Astrocyte of the cerebellum (primary cell): ENCODE measurements at regions not wholly inside any gene's neighbourhood (a gene's known extent, or its start where the extent isn't known, plus 50 kb on each side); places are given as distances from the start of the nearest gene placed in this dataset.

Experiments
- DNase-seq: peaks from one replicate; pipeline ENCODE4 v3.0.0-alpha.2; 2011; ENCODE audit warnings: low read depth
- H3K4me3 ChIP-seq: 2 replicates; pipeline ENCODE4 v1.5.1; 2011; ENCODE audit warnings: mild to moderate bottlenecking, low read depth, low read length, moderate library complexity
- CTCF ChIP-seq: IDR thresholded peaks from 2 replicates; pipeline ENCODE4 v1.5.1; 2012; ENCODE audit warnings: low read length, low read depth, moderate library complexity, mild to moderate bottlenecking; ENCODE audit errors: missing control alignments
- in situ Hi-C: cut with HindIII; loops from 2 replicates; pipeline ENCODE4 v1.10.0; 2017; ENCODE audit warnings: low sequenced_read_pairs

GRCh38 chr4:10198365-10198764, 81.8 kb upstream of the WDR1 start:
- in situ Hi-C loops: no loop called here
- DNase-seq: no peak
- no peak for TF ChIP-seq CTCF
- H3K4me3 ChIP-seq: no peak overlapping the region

GRCh38 chr4:10197952-10198351, 81.4 kb upstream of the WDR1 start:
- in situ Hi-C loops: no loop called here
- DNase-seq: no peak
- H3K4me3 ChIP-seq: no peak overlapping the region
- TF ChIP-seq CTCF: no peak

GRCh38 chr4:10196191-10196590, 79.6 kb upstream of the WDR1 start:
- no peak for TF ChIP-seq CTCF
- in situ Hi-C loops: no loop called here
- H3K4me3 ChIP-seq: no peak overlapping the region
- DNase-seq: no peak

GRCh38 chr4:10192331-10192730, 75.7 kb upstream of the WDR1 start:
- TF ChIP-seq CTCF: no peak
- DNase-seq: no peak
- in situ Hi-C loops: no loop called here
- no peak overlapping the region for H3K4me3 ChIP-seq

- in situ Hi-C loops: no loop called here
- no peak overlapping the region for H3K4me3 ChIP-seq
- DNase-seq: no peak
- TF ChIP-seq CTCF: no peak
Measured at GRCh38 chr4:10188400-10189004, 71.9 kb upstream of the WDR1 start.

GRCh38 chr4:10186228-10187214, 69.9 kb upstream of the WDR1 start:
- DNase-seq: no peak
- no peak overlapping the region for H3K4me3 ChIP-seq
- in situ Hi-C loops: no loop called here
- no peak for TF ChIP-seq CTCF
